GM13976 (cell line): ENCODE measurements at regions not wholly inside any gene's neighbourhood (a gene's known extent, or its start where the extent isn't known, plus 50 kb on each side); places are given as distances from the start of the nearest gene placed in this dataset.

Experiments used
- DNase-seq: peaks from one replicate; pipeline ENCODE4 v3.0.0; 2012; ENCODE audit warnings: low spot score
- in situ Hi-C: fragments of 300-500 bp; cut with MboI; formaldehyde crosslinking; loops from one replicate; pipeline ENCODE4 v1.12.0; 2022; ENCODE audit warnings: low sequenced_read_pairs, mixed read lengths, inconsistent platforms; ENCODE audit not compliant: unreplicated experiment
- TF ChIP-seq, protein P1 (sequence below): IDR thresholded peaks from 2 replicates; pipeline ENCODE4 v1.5.1; 2012; ENCODE audit warnings: borderline replicate concordance, mild to moderate bottlenecking; ENCODE audit not compliant: insufficient read depth; ENCODE audit errors: extremely low read depth, missing control alignments, control extremely low read depth

DNA sequence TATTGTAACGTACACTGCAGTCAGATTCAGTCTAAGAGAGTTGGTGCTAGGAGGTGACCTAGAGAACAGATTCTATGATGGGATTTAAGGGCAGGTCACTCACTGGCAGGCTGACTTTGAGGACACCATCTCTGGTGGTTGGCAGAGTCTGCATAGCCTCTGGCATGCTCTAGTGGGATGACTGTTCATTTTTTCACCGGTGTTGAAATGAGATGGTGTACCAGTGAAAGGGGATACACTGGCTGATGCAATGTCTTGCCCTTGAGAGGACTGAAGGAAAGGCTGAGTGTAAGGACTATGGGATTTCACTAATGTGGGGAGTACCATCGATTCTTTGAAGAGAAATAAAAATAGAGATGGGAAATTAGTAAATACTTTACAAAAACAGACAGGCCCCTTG, 186.9 kb upstream of the PIEZO2 start:
- DNase-seq, result no peak
- TF ChIP-seq, protein P1, sequence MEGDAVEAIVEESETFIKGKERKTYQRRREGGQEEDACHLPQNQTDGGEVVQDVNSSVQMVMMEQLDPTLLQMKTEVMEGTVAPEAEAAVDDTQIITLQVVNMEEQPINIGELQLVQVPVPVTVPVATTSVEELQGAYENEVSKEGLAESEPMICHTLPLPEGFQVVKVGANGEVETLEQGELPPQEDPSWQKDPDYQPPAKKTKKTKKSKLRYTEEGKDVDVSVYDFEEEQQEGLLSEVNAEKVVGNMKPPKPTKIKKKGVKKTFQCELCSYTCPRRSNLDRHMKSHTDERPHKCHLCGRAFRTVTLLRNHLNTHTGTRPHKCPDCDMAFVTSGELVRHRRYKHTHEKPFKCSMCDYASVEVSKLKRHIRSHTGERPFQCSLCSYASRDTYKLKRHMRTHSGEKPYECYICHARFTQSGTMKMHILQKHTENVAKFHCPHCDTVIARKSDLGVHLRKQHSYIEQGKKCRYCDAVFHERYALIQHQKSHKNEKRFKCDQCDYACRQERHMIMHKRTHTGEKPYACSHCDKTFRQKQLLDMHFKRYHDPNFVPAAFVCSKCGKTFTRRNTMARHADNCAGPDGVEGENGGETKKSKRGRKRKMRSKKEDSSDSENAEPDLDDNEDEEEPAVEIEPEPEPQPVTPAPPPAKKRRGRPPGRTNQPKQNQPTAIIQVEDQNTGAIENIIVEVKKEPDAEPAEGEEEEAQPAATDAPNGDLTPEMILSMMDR, result no peak
- in situ Hi-C loops, result no loop called here

DNA sequence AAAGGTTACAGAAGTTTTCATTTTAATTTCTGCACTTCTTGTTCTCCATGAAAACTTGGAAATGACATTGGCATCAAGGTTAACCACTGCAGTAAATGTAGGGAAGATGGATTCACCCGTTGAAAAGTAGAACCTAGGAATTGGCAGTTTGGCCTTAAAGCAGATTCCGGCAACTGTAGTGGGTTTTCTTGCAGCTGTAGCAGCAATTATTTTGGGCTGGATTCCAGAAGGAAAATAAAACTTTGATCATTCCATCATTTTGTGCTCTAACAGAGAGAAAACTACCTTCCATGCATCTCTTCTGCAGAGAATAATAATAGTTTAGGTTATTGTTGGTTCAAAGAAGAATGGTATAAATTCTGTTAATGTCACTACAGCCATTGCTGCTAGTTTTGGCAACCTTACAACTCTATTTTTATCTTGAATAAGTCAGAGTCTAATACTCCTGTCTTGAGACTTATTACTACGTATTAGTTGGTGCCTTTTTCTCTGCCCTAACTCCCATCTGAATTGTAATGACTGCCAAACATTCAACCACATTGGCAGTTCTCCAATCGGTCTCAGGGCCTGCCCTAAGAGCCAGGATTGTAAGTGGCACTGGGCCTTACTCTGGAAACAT, 178.1 kb upstream of the PIEZO2 start:
- no peak for DNase-seq
- in situ Hi-C loops, result no loop called here
- TF ChIP-seq, protein P1, result no peak

DNA sequence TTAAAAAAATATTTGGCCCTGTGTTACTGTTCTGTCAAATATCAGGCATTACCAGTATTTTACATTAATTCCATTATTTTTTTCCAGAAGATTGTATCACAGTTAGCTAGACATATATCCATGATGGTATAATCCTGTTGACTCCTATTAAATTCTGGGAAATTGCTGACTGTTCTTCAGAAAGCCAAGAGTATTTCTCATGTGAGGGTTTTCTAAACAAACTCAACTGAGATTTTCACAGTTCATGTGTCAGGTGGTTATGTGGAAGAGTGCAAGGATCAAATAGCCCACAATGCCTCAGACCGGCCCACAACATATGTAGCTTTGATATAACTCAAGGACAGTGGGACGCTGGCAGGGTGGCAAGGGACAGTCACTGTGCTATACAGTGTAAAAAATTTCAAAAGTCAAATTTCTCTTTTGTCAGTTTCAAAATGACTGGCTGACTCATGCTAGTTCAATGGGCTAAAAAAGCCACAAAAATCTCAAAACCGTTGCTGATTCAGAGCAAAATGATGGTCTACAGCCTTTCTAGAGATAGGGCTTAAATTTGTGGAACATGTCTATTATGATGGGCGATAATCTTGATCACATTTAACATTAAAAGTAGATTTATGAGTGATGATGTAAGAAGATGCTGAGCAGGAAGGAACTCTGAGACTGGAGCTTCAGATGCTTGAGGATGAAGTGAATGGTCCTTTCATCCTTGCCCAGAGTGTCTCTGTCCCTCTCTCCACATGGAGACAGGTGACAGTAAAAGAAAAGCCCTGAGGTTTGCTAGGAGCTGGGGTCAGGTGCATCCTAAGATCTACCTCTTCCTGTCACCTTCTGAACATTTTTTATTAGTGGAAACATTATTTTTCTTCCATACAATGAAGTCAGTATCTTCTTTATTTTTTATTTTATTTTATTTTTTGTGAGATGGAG, 175.8 kb upstream of the PIEZO2 start:
- in situ Hi-C loops, result no loop called here
- TF ChIP-seq, protein P1, result no peak
- peak; percentile 67 for DNase-seq

DNA sequence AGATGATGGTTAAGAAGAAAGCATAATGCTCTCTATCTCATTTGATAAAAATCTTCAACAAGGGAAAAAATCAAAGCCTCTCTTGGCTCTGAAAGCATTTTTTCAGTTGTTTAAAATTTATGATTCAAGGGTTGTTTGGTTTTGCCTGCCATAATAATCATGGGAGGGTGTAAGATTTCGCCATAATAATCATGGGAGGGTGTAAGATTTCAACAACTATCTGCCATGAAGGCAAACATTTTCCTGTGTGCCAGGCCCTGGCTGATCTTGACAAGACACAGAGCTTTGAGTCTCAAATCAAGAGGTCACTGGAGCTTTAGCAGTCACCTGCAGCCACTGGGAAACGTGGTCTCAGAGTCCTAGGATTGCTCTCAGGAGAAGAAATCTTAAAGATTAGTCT, 175.1 kb upstream of the PIEZO2 start:
- TF ChIP-seq, protein P1, result no peak
- in situ Hi-C loops, result no loop called here
- DNase-seq, result no peak

DNA sequence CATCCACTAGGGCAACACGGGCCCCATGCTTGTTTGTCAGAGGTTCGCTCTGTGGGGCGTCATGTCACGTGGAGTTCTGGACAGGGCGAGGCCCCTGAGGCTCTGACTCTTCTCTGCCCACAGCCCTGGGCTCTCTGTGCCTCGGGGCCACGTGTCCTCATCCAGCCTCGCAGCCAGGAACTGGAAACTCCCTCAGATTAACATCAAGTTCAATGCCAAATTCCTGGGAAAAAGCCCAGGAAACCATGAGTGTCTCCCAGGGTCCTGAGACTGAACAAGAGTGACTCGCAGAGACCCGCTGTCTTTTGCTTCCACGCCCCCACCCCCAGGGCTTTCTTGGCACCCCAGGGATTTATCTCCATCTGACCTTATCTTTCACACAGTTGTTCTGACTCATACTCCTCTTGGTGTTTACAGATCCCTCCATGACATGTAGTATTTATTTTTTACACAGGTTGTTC, 174.0 kb upstream of the PIEZO2 start:
- in situ Hi-C loops, result no loop called here
- TF ChIP-seq, protein P1, result no peak
- DNase-seq, result no peak

DNA sequence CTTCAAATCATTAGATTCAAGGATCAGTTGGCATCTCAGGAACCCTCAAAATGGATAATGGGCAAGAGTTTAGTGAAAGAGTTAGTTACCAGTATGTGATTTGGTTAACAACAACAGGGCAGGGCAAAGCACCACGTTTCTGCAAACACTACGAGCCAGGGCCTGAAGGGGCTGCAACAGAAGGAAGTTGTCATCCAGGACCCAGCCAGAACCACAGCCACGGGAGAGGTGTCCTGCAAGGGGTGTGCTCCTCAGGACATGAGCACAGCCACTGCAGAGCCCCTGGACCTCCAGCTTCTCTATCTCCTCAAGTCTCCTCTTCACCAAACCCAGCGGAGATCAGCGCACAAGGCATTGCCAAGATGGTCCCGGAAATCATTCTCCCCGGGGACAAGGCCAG, 173.3 kb upstream of the PIEZO2 start:
- DNase-seq, result no peak
- in situ Hi-C loops, result no loop called here

More for the DNA sequence above, 173.3 kb upstream of the PIEZO2 start:
- TF ChIP-seq, protein P1, result no peak
